Stomach (tissue), 8 donors: ENCODE measurements at regions not wholly inside any gene's neighbourhood (a gene's known extent, or its start where the extent isn't known, plus 50 kb on each side); places are given as distances from the start of the nearest gene placed in this dataset.

ENCODE experiments used
- DNase-seq, 2 donors: peaks; one replicate each; pipeline versions ENCODE4 v3.0.0 to v3.0.0-alpha.2; 2013 to 2019
- H3K27ac ChIP-seq, 5 donors: fragments of 200-600 bp in 4 of 5; sonication (generic) in 4 of 5; one replicate each; pipeline ENCODE4 v1.5.1; 2013 to 2019; ENCODE audit warnings: mild to moderate bottlenecking in 1 of 5, moderate library complexity in 1 of 5
- H3K27me3 ChIP-seq, 3 donors: fragments of 200-600 bp; sonication (generic); one replicate each; pipeline ENCODE4 v1.5.1; 2017 to 2019; ENCODE audit warnings: mixed run types in 1 of 3
- H3K36me3 ChIP-seq, 4 donors: fragments of 200-600 bp; sonication (generic); 1 replicate in 3 of 4; 2 replicates in 1 of 4; pipeline ENCODE4 v1.5.1; 2016 to 2019
- H3K4me1 ChIP-seq, 4 donors: fragments of 200-600 bp; sonication (generic); one replicate each; pipeline ENCODE4 v1.5.1; 2016 to 2019
- H3K4me3 ChIP-seq, 4 donors: fragments of 200-600 bp; sonication (generic) in 3 of 4; one replicate each; pipeline ENCODE4 v1.5.1; 2016 to 2019; ENCODE audit warnings: mild to moderate bottlenecking in 1 of 4
- H3K9me3 ChIP-seq, 4 donors: fragments of 200-600 bp; sonication (generic); one replicate each; pipeline ENCODE4 v1.5.1; 2016 to 2019
- EP300 ChIP-seq: sonication (generic); formaldehyde crosslinking; IDR thresholded peaks from one replicate; pipeline ENCODE4 v1.6.1; 2017; ENCODE audit warnings: antibody characterized with exemption
- POLR2A ChIP-seq, 4 donors: fragments of 450-650 bp; IDR thresholded peaks; one replicate each; pipeline ENCODE4 v1.6.1; 2016; ENCODE audit warnings: antibody characterized with exemption in 4 of 4, control low read depth in 2 of 4, mild to moderate bottlenecking in 1 of 4, moderate library complexity in 1 of 4
- POLR2AphosphoS5 ChIP-seq, 3 donors: sonication (generic); formaldehyde crosslinking; IDR thresholded peaks; one replicate each; pipeline ENCODE4 v1.6.1; 2016; ENCODE audit warnings: antibody characterized with exemption in 3 of 3
- WGBS, 5 donors: extraction: QIAGEN DNeasy Blood & Tissue Kit in 3 of 5; methylation state at CpG; one replicate each; pipeline versions ENCODE4 v1.1.5 to v1.1.7; 2013 to 2018; 5-methylcytosine and 5-hydroxymethylcytosine counted together
- intact Hi-C: fragments of 100-400 bp; cut with DNase I; formaldehyde crosslinking; loops from one replicate; pipeline ENCODE4 v1.15.1; 2023; ENCODE audit warnings: low total_unique reads
- TF ChIP-seq, protein P1 (sequence below), 7 experiments: fragments of 450-650 bp in 4 of 7; fragments of 200-600 bp in 3 of 7; sonication (generic) in 3 of 7; IDR thresholded peaks; one replicate each; pipeline ENCODE4 v1.5.1; 2016 to 2019; ENCODE audit warnings: antibody characterized with exemption in 7 of 7, control low read depth in 2 of 7, mild to moderate bottlenecking in 1 of 7
- donor health status: healthy with polysubstance abuse.
- donor health status: Bipolar disorder and iron deficiency.
- donor health status: healthy.

DNA sequence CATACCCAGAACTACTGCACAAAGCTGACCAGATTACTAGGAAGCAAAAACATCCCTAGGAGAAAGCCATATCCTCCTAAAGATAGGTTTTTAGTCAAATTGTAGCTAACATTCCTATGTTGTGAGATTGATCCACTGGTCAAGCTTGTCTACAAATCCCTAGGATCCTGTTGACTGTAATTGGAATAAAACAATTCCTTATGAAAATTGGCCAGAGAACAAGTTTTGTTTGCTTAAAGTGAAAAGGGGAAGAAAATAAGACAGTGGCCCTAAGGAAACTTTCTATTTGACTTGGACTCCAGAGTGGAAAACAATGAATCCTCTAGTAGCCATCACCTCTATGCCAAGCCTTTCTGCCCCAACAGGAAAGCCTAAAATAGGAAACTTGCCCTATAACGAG lies 645.2 kb upstream of the USP24 start:
- 64 to 84% (median 76%) methylated on average over 1 of the region's 1 CpG for WGBS, 5 donors
- intact Hi-C loops = no loop called here
- DNase-seq = no peak
- TF ChIP-seq POLR2A (IDR thresholded peaks at IDR 0.05) = no peak
- TF ChIP-seq EP300 = no peak
- no peak for TF ChIP-seq POLR2AphosphoS5 (IDR thresholded peaks at IDR 0.05)
- TF ChIP-seq, protein P1, sequence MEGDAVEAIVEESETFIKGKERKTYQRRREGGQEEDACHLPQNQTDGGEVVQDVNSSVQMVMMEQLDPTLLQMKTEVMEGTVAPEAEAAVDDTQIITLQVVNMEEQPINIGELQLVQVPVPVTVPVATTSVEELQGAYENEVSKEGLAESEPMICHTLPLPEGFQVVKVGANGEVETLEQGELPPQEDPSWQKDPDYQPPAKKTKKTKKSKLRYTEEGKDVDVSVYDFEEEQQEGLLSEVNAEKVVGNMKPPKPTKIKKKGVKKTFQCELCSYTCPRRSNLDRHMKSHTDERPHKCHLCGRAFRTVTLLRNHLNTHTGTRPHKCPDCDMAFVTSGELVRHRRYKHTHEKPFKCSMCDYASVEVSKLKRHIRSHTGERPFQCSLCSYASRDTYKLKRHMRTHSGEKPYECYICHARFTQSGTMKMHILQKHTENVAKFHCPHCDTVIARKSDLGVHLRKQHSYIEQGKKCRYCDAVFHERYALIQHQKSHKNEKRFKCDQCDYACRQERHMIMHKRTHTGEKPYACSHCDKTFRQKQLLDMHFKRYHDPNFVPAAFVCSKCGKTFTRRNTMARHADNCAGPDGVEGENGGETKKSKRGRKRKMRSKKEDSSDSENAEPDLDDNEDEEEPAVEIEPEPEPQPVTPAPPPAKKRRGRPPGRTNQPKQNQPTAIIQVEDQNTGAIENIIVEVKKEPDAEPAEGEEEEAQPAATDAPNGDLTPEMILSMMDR (IDR thresholded peaks at IDR 0.05) = no peak
- Histone ChIP-seq H3K4me1 (no peaks in the 10 kb centered on the region), H3K9me3 (no peaks in the 10 kb centered on the region), H3K27ac (no peak overlapping the region), H3K36me3 (no peaks in the 10 kb centered on the region), H3K4me3 (no peak overlapping the region), H3K27me3 (no peaks in the 10 kb centered on the region)

GRCh38 chr1:55854911-55855310 lies 639.7 kb upstream of the USP24 start:
- 44 to 95% (median 88%) methylated on average over 2 of the region's 2 CpGs for WGBS, 5 donors
- no peaks in the 10 kb centered on the region for H3K36me3 ChIP-seq
- no peaks in the 10 kb centered on the region for H3K9me3 ChIP-seq
- no peaks in the 10 kb centered on the region for H3K27me3 ChIP-seq
- intact Hi-C loops = no loop called here
- no peak overlapping the region for H3K27ac ChIP-seq
- TF ChIP-seq, protein P1 (IDR thresholded peaks at IDR 0.05) = no peak
- TF ChIP-seq POLR2A (IDR thresholded peaks at IDR 0.05) (no peak), EP300 (no peak), POLR2AphosphoS5 (IDR thresholded peaks at IDR 0.05) (no peak)
- H3K4me1 ChIP-seq = no peaks in the 10 kb centered on the region
- no peak for DNase-seq
- H3K4me3 ChIP-seq = no peak overlapping the region

- DNase-seq = no peak
- Histone ChIP-seq H3K4me3 (no peak overlapping the region), H3K27ac (no peak overlapping the region), H3K27me3 (no peaks in the 10 kb centered on the region), H3K4me1 (no peaks in the 10 kb centered on the region), H3K9me3 (no peaks in the 10 kb centered on the region), H3K36me3 (no peaks in the 10 kb centered on the region)
- TF ChIP-seq POLR2AphosphoS5 (IDR thresholded peaks at IDR 0.05) (no peak), EP300 (no peak), POLR2A (IDR thresholded peaks at IDR 0.05) (no peak)
- TF ChIP-seq, protein P1 (IDR thresholded peaks at IDR 0.05) = no peak
- intact Hi-C loops = no loop called here
- WGBS, 5 donors = 46 to 77% (median 61%) methylated on average over 1 of the region's 1 CpG
Measured at GRCh38 chr1:55848906-55849305, 633.7 kb upstream of the USP24 start.

- TF ChIP-seq EP300 = no peak
- no peak for TF ChIP-seq POLR2A (IDR thresholded peaks at IDR 0.05)
- TF ChIP-seq POLR2AphosphoS5 (IDR thresholded peaks at IDR 0.05) = no peak
- TF ChIP-seq, protein P1 (IDR thresholded peaks at IDR 0.05) = no peak
- H3K36me3 ChIP-seq = no peaks in the 10 kb centered on the region
- 56 to 72% (median 60%) methylated on average over 2 of the region's 2 CpGs for WGBS, 5 donors
- no peak for DNase-seq
- intact Hi-C loops = no loop called here
- H3K27me3 ChIP-seq = no peaks in the 10 kb centered on the region
- H3K9me3 ChIP-seq = no peaks in the 10 kb centered on the region
- H3K4me1 ChIP-seq = no peaks in the 10 kb centered on the region
- H3K4me3 ChIP-seq = no peak overlapping the region
- no peak overlapping the region for H3K27ac ChIP-seq
Measured at GRCh38 chr1:55846051-55846450, 630.9 kb upstream of the USP24 start.
